Subcutaneous abdominal adipose tissue (tissue), 5 donors: ENCODE measurements at regions not wholly inside any gene's neighbourhood (a gene's known extent, or its start where the extent isn't known, plus 50 kb on each side); places are given as distances from the start of the nearest gene placed in this dataset.

Experiments used
- H3K27ac ChIP-seq: one replicate; pipeline ENCODE4 v1.7.0; 2013; ENCODE audit warnings: low read depth, mild to moderate bottlenecking, inconsistent platforms, low read length, moderate library complexity
- H3K27me3 ChIP-seq, 5 donors: one replicate each; pipeline ENCODE4 v1.7.0; 2013; ENCODE audit warnings: low read length in 5 of 5, inconsistent platforms in 1 of 5; ENCODE audit not compliant: control insufficient read depth in 5 of 5, insufficient read depth in 4 of 5
- H3K36me3 ChIP-seq, 5 donors: one replicate each; pipeline ENCODE4 v1.7.0; 2013; ENCODE audit warnings: low read length in 5 of 5; ENCODE audit not compliant: control insufficient read depth in 5 of 5, insufficient read depth in 5 of 5
- H3K4me1 ChIP-seq, 5 donors: one replicate each; pipeline ENCODE4 v1.7.0; 2013; ENCODE audit warnings: low read length in 5 of 5, mild to moderate bottlenecking in 3 of 5, moderate library complexity in 1 of 5; ENCODE audit not compliant: control insufficient read depth in 5 of 5, insufficient read depth in 5 of 5
- H3K4me3 ChIP-seq, 5 donors: one replicate each; pipeline ENCODE4 v1.7.0; 2013; ENCODE audit warnings: low read length in 5 of 5, low read depth in 1 of 5
- H3K9ac ChIP-seq, 5 donors: one replicate each; pipeline ENCODE4 v1.7.0; 2013; ENCODE audit warnings: low read length in 5 of 5, mild to moderate bottlenecking in 4 of 5, moderate library complexity in 3 of 5
- H3K9me3 ChIP-seq, 5 donors: one replicate each; pipeline ENCODE4 v1.7.0; 2013; ENCODE audit warnings: low read length in 5 of 5; ENCODE audit not compliant: control insufficient read depth in 5 of 5
- donor health status: healthy.
- donor health status: healthy.
- donor health status: healthy.
- donor health status: healthy.
- donor health status: healthy.

GRCh38 chr5:143454936-143455516 lies 51.5 kb upstream of the NR3C1 start:
- no peaks in the 10 kb centered on the region for H3K27me3 ChIP-seq
- H3K4me3 ChIP-seq: no peak overlapping the region
- peaks cover 0 to 14% (median 2%) of the 10 kb centered on the region in 5 donors for H3K4me1 ChIP-seq
- H3K9ac ChIP-seq: no peak overlapping the region
- H3K27ac ChIP-seq: no peak overlapping the region
- H3K36me3 ChIP-seq: no peaks in the 10 kb centered on the region
- H3K9me3 ChIP-seq: no peaks in the 10 kb centered on the region

GRCh38 chr5:143453720-143454119 lies 50.2 kb upstream of the NR3C1 start:
- Histone ChIP-seq H3K4me1 (peaks cover 0 to 14% (median 2%) of the 10 kb centered on the region in 5 donors), H3K27ac (no peak overlapping the region), H3K9me3 (no peaks in the 10 kb centered on the region), H3K27me3 (no peaks in the 10 kb centered on the region), H3K4me3 (no peak overlapping the region), H3K9ac (no peak overlapping the region), H3K36me3 (no peaks in the 10 kb centered on the region)
